ENCODE measurements at regions not wholly inside any gene's neighbourhood (a gene's known extent, or its start where the extent isn't known, plus 50 kb on each side); places are given as distances from the start of the nearest gene placed in this dataset.

GRCh38 chr4:107482546-107482945 lies 237.5 kb downstream of the PAPSS1 start:
- TF ChIP-seq, protein P1, sequence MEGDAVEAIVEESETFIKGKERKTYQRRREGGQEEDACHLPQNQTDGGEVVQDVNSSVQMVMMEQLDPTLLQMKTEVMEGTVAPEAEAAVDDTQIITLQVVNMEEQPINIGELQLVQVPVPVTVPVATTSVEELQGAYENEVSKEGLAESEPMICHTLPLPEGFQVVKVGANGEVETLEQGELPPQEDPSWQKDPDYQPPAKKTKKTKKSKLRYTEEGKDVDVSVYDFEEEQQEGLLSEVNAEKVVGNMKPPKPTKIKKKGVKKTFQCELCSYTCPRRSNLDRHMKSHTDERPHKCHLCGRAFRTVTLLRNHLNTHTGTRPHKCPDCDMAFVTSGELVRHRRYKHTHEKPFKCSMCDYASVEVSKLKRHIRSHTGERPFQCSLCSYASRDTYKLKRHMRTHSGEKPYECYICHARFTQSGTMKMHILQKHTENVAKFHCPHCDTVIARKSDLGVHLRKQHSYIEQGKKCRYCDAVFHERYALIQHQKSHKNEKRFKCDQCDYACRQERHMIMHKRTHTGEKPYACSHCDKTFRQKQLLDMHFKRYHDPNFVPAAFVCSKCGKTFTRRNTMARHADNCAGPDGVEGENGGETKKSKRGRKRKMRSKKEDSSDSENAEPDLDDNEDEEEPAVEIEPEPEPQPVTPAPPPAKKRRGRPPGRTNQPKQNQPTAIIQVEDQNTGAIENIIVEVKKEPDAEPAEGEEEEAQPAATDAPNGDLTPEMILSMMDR (IDR thresholded peaks at IDR 0.05; ENCODE audit: insufficient read depth, low read length, poor library complexity, severe bottlenecking), result no peak
- no peak overlapping the region for H3K4me3 ChIP-seq (ENCODE audit: low read depth, low read length)
- no peaks in the 10 kb centered on the region for H3K27me3 ChIP-seq (ENCODE audit: control insufficient read depth, insufficient read depth, low read length)
- H3K36me3 ChIP-seq (ENCODE audit: control insufficient read depth, insufficient read depth, low read length), result no peaks in the 10 kb centered on the region
- no peak for DNase-seq (ENCODE audit: low read depth)

- TF ChIP-seq, protein P1 (IDR thresholded peaks at IDR 0.05; ENCODE audit: insufficient read depth, low read length, poor library complexity, severe bottlenecking), result no peak
- no peaks in the 10 kb centered on the region for H3K36me3 ChIP-seq (ENCODE audit: control insufficient read depth, insufficient read depth, low read length)
- no peak overlapping the region for H3K4me3 ChIP-seq (ENCODE audit: low read depth, low read length)
- no peak for DNase-seq (ENCODE audit: low read depth)
- no peaks in the 10 kb centered on the region for H3K27me3 ChIP-seq (ENCODE audit: control insufficient read depth, insufficient read depth, low read length)
These were observed 241.6 kb downstream of the PAPSS1 start for GRCh38 chr4:107478327-107478980.

GRCh38 chr4:107473126-107473525 lies 246.9 kb downstream of the PAPSS1 start:
- no peaks in the 10 kb centered on the region for H3K36me3 ChIP-seq (ENCODE audit: control insufficient read depth, insufficient read depth, low read length)
- no peak for DNase-seq (ENCODE audit: low read depth)
- TF ChIP-seq, protein P1 (IDR thresholded peaks at IDR 0.05; ENCODE audit: insufficient read depth, low read length, poor library complexity, severe bottlenecking), result no peak
- H3K4me3 ChIP-seq (ENCODE audit: low read depth, low read length), result no peak overlapping the region
- no peaks in the 10 kb centered on the region for H3K27me3 ChIP-seq (ENCODE audit: control insufficient read depth, insufficient read depth, low read length)

- no peak for DNase-seq (ENCODE audit: low read depth)
- TF ChIP-seq, protein P1 (IDR thresholded peaks at IDR 0.05; ENCODE audit: insufficient read depth, low read length, poor library complexity, severe bottlenecking), result no peak
- Histone ChIP-seq H3K27me3 (ENCODE audit: control insufficient read depth, insufficient read depth, low read length) (no peaks in the 10 kb centered on the region), H3K36me3 (ENCODE audit: control insufficient read depth, insufficient read depth, low read length) (no peaks in the 10 kb centered on the region), H3K4me3 (ENCODE audit: low read depth, low read length) (no peak overlapping the region)
These were observed 247.6 kb downstream of the PAPSS1 start for GRCh38 chr4:107472265-107472948.

- no peak for DNase-seq (ENCODE audit: low read depth)
- Histone ChIP-seq H3K4me3 (ENCODE audit: low read depth, low read length) (no peak overlapping the region), H3K27me3 (ENCODE audit: control insufficient read depth, insufficient read depth, low read length) (no peaks in the 10 kb centered on the region), H3K36me3 (ENCODE audit: control insufficient read depth, insufficient read depth, low read length) (no peaks in the 10 kb centered on the region)
- TF ChIP-seq, protein P1 (IDR thresholded peaks at IDR 0.05; ENCODE audit: insufficient read depth, low read length, poor library complexity, severe bottlenecking), result no peak
These were observed 249.9 kb downstream of the PAPSS1 start for GRCh38 chr4:107470173-107470572.
